Sigmoid colon (tissue), 6 donors: ENCODE measurements at regions not wholly inside any gene's neighbourhood (a gene's known extent, or its start where the extent isn't known, plus 50 kb on each side); places are given as distances from the start of the nearest gene placed in this dataset.
A peak's percentile ranks its signal among the peaks of the same experiment; 100 is the strongest.

Experiments used
- DNase-seq: peaks from one replicate; pipeline ENCODE4 v3.0.0-alpha.2; 2019
- H3K27ac ChIP-seq, 4 donors: fragments of 200-600 bp; sonication (generic); one replicate each; pipeline ENCODE4 v1.5.1; 2016 to 2019; ENCODE audit warnings: mild to moderate bottlenecking in 1 of 4
- H3K27me3 ChIP-seq, 3 donors: fragments of 200-600 bp; sonication (generic); one replicate each; pipeline ENCODE4 v1.5.1; 2019; ENCODE audit warnings: mild to moderate bottlenecking in 1 of 3
- H3K36me3 ChIP-seq, 4 donors: fragments of 200-600 bp; sonication (generic); one replicate each; pipeline ENCODE4 v1.5.1; 2016 to 2019
- H3K4me1 ChIP-seq, 4 donors: fragments of 200-600 bp; sonication (generic); one replicate each; pipeline ENCODE4 v1.5.1; 2017 to 2019
- H3K4me3 ChIP-seq, 4 donors: fragments of 200-600 bp; sonication (generic); one replicate each; pipeline ENCODE4 v1.5.1; 2017 to 2019; ENCODE audit warnings: mild to moderate bottlenecking in 2 of 4, moderate library complexity in 1 of 4
- H3K9me3 ChIP-seq, 4 donors: fragments of 200-600 bp in 3 of 4; sonication (generic) in 3 of 4; one replicate each; pipeline versions ENCODE4 v1.5.1 to v1.6.1; 2013 to 2019
- EP300 ChIP-seq, 4 donors: sonication (generic); formaldehyde crosslinking; IDR thresholded peaks; one replicate each; pipeline ENCODE4 v1.6.1; 2017; ENCODE audit warnings: antibody characterized with exemption in 4 of 4
- POLR2A ChIP-seq, 2 donors: fragments of 450-650 bp; IDR thresholded peaks; one replicate each; pipeline ENCODE4 v1.6.1; 2016; ENCODE audit warnings: antibody characterized with exemption in 2 of 2, mild to moderate bottlenecking in 2 of 2, moderate library complexity in 2 of 2
- POLR2AphosphoS5 ChIP-seq, 4 donors: sonication (generic); formaldehyde crosslinking; IDR thresholded peaks; one replicate each; pipeline ENCODE4 v1.6.1; 2017; ENCODE audit warnings: antibody characterized with exemption in 4 of 4
- WGBS, 2 donors: extraction: QIAGEN DNeasy Blood & Tissue Kit; methylation state at CpG; one replicate each; pipeline ENCODE4 v1.1.7; 2013; 5-methylcytosine and 5-hydroxymethylcytosine counted together
- intact Hi-C: fragments of 100-400 bp; cut with DNase I; formaldehyde crosslinking; loops from one replicate; pipeline ENCODE4 v1.15.1; 2023
- TF ChIP-seq, protein P1 (sequence below), 4 experiments: fragments of 450-650 bp in 3 of 4; fragments of 200-600 bp in 1 of 4; IDR thresholded peaks; one replicate each; pipeline ENCODE4 v1.5.1; 2016 to 2019; ENCODE audit warnings: antibody characterized with exemption in 4 of 4, mild to moderate bottlenecking in 3 of 4, moderate library complexity in 2 of 4
- donor health status: healthy with polysubstance abuse.
- donor health status: healthy.

- no peak for TF ChIP-seq POLR2AphosphoS5 (IDR thresholded peaks at IDR 0.05)
- no peak for TF ChIP-seq POLR2A (IDR thresholded peaks at IDR 0.05)
- no peak for TF ChIP-seq EP300 (IDR thresholded peaks at IDR 0.05)
- TF ChIP-seq, protein P1, sequence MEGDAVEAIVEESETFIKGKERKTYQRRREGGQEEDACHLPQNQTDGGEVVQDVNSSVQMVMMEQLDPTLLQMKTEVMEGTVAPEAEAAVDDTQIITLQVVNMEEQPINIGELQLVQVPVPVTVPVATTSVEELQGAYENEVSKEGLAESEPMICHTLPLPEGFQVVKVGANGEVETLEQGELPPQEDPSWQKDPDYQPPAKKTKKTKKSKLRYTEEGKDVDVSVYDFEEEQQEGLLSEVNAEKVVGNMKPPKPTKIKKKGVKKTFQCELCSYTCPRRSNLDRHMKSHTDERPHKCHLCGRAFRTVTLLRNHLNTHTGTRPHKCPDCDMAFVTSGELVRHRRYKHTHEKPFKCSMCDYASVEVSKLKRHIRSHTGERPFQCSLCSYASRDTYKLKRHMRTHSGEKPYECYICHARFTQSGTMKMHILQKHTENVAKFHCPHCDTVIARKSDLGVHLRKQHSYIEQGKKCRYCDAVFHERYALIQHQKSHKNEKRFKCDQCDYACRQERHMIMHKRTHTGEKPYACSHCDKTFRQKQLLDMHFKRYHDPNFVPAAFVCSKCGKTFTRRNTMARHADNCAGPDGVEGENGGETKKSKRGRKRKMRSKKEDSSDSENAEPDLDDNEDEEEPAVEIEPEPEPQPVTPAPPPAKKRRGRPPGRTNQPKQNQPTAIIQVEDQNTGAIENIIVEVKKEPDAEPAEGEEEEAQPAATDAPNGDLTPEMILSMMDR (IDR thresholded peaks at IDR 0.05) = no peak
- Histone ChIP-seq H3K27me3 (no peaks in the 10 kb centered on the region), H3K36me3 (no peaks in the 10 kb centered on the region), H3K4me1 (no peaks in the 10 kb centered on the region), H3K9me3 (no peaks in the 10 kb centered on the region), H3K4me3 (no peak overlapping the region), H3K27ac (no peak overlapping the region)
- DNase-seq = no peak
- 91 to 92% methylated on average over 3 of the region's 3 CpGs for WGBS, 2 donors
- intact Hi-C loops = no loop called here
These were observed 75.2 kb downstream of the PRL start for GRCh38 chr6:22221630-22222029.

DNA sequence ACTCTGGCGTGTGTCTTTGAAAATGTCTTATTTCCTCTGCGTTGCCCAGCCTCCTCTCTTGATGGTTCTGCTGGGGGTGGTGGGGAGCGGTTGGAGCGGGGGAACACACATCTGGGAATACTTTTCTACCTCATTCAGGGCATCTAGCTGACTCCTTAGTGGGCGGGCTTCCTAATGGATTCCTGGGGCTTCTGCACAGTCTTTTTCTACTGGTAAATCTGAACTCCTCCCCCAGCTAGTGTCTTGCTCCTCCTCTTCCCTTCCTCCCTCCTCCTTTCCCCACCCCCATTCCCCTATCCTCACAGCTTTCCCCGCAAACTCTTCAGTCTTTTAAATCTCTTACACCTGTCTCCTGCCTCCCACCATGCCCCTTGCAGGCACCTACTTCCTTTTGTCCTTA, 74.4 kb downstream of the PRL start:
- intact Hi-C loops = no loop called here
- Histone ChIP-seq H3K4me3 (no peak overlapping the region), H3K27me3 (no peaks in the 10 kb centered on the region), H3K27ac (no peak overlapping the region), H3K4me1 (no peaks in the 10 kb centered on the region), H3K36me3 (no peaks in the 10 kb centered on the region), H3K9me3 (no peaks in the 10 kb centered on the region)
- TF ChIP-seq POLR2AphosphoS5 (IDR thresholded peaks at IDR 0.05) = no peak
- no peak for TF ChIP-seq POLR2A (IDR thresholded peaks at IDR 0.05)
- no peak for TF ChIP-seq EP300 (IDR thresholded peaks at IDR 0.05)
- TF ChIP-seq, protein P1 (IDR thresholded peaks at IDR 0.05) = no peak
- WGBS, 2 donors = 90 to 94% methylated on average over 6 of the region's 6 CpGs
- no peak for DNase-seq

- H3K4me1 ChIP-seq = no peaks in the 10 kb centered on the region
- no peak for DNase-seq
- H3K27ac ChIP-seq = no peak overlapping the region
- no peak overlapping the region for H3K4me3 ChIP-seq
- TF ChIP-seq, protein P1 (IDR thresholded peaks at IDR 0.05) = no peak
- TF ChIP-seq POLR2A (IDR thresholded peaks at IDR 0.05) (no peak), EP300 (IDR thresholded peaks at IDR 0.05) (no peak), POLR2AphosphoS5 (IDR thresholded peaks at IDR 0.05) (peak in 1 of 4 donors; percentile 15)
- no peaks in the 10 kb centered on the region for H3K27me3 ChIP-seq
- no peaks in the 10 kb centered on the region for H3K36me3 ChIP-seq
- WGBS, 2 donors = 66 to 73% methylated on average over 2 of the region's 2 CpGs
- intact Hi-C loops = no loop called here
- H3K9me3 ChIP-seq = no peaks in the 10 kb centered on the region
These were observed 68.8 kb downstream of the PRL start for GRCh38 chr6:22227824-22228610.

- Histone ChIP-seq H3K27me3 (no peaks in the 10 kb centered on the region), H3K9me3 (no peaks in the 10 kb centered on the region), H3K4me1 (no peaks in the 10 kb centered on the region), H3K36me3 (no peaks in the 10 kb centered on the region), H3K27ac (no peak overlapping the region), H3K4me3 (no peak overlapping the region)
- intact Hi-C loops = no loop called here
- 90 to 91% methylated on average over 7 of the region's 7 CpGs for WGBS, 2 donors
- DNase-seq = no peak
- no peak for TF ChIP-seq POLR2AphosphoS5 (IDR thresholded peaks at IDR 0.05)
These were observed 65.8 kb downstream of the PRL start for GRCh38 chr6:22231050-22231449.

DNA sequence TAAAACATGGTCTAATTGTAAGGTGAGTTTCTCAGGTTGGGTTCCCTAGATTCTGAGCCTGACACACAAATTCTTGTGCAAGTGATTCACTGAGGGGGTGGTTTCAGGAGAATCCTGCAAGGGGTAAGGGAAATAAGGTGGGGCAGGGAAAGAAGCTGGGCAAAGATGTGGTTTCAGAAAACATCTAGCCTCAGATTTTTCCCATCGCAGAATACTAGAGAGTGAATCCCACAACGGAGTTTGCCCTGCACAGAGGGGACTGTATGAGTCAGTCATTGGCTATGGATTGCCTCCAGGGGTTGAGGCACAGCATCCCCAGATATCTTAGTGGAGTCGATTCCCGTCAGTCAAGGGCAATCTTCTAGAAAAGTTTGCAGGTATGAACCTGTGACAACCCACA, 65.2 kb downstream of the PRL start:
- no peaks in the 10 kb centered on the region for H3K4me1 ChIP-seq
- H3K9me3 ChIP-seq = no peaks in the 10 kb centered on the region
- intact Hi-C loops = no loop called here
- no peak overlapping the region for H3K4me3 ChIP-seq
- no peaks in the 10 kb centered on the region for H3K36me3 ChIP-seq
- DNase-seq = no peak
- no peak overlapping the region for H3K27ac ChIP-seq
- 81 to 90% methylated on average over 4 of the region's 4 CpGs for WGBS, 2 donors
- no peaks in the 10 kb centered on the region for H3K27me3 ChIP-seq
- TF ChIP-seq, protein P1 (IDR thresholded peaks at IDR 0.05) = no peak
- TF ChIP-seq POLR2AphosphoS5 (IDR thresholded peaks at IDR 0.05) = no peak
- TF ChIP-seq EP300 (IDR thresholded peaks at IDR 0.05) = no peak
- TF ChIP-seq POLR2A (IDR thresholded peaks at IDR 0.05) = no peak
